Gastrocnemius medialis (tissue), 4 donors: ENCODE measurements at regions not wholly inside any gene's neighbourhood (a gene's known extent, or its start where the extent isn't known, plus 50 kb on each side); places are given as distances from the start of the nearest gene placed in this dataset.

Experiments used
- ATAC-seq, 2 donors: fragments of 150-250 bp; one replicate each; pipeline ENCODE4 v1.9.1; 2016
- DNase-seq, 2 donors: peaks; one replicate each; pipeline ENCODE4 v3.0.0-alpha.2; 2019
- H3K27ac ChIP-seq, 4 donors: fragments of 200-600 bp; sonication (generic); 1 replicate in 1 of 4; 2 replicates in 3 of 4; pipeline ENCODE4 v1.5.1; 2016 to 2018; ENCODE audit warnings: mild to moderate bottlenecking in 2 of 4, moderate library complexity in 1 of 4
- H3K27me3 ChIP-seq, 3 donors: fragments of 200-600 bp; sonication (generic) in 2 of 3; 1 replicate in 1 of 3; 2 replicates in 2 of 3; pipeline versions ENCODE4 v1.5.1 to v1.6.0; 2016 to 2019; ENCODE audit warnings: mild to moderate bottlenecking in 1 of 3, moderate library complexity in 1 of 3
- H3K36me3 ChIP-seq, 2 donors: fragments of 200-600 bp; sonication (generic) in 1 of 2; one replicate each; pipeline ENCODE4 v1.5.1; 2017 to 2018
- H3K4me1 ChIP-seq, 2 donors: fragments of 200-600 bp; sonication (generic) in 1 of 2; one replicate each; pipeline ENCODE4 v1.5.1; 2016 to 2017; ENCODE audit warnings: mild to moderate bottlenecking in 2 of 2
- H3K4me3 ChIP-seq, 4 donors: fragments of 200-600 bp; sonication (generic) in 3 of 4; 1 replicate in 1 of 4; 2 replicates in 3 of 4; pipeline ENCODE4 v1.5.1; 2016 to 2019; ENCODE audit warnings: mild to moderate bottlenecking in 2 of 4
- H3K9me3 ChIP-seq, 3 donors: fragments of 200-600 bp; sonication (generic) in 2 of 3; 1 replicate in 1 of 3; 2 replicates in 2 of 3; pipeline ENCODE4 v1.5.1; 2016 to 2019
- POLR2A ChIP-seq, 2 donors: fragments of 450-650 bp; IDR thresholded peaks; one replicate each; pipeline ENCODE4 v1.6.1; 2017; ENCODE audit warnings: antibody characterized with exemption in 2 of 2, mild to moderate bottlenecking in 2 of 2, moderate library complexity in 2 of 2
- in situ Hi-C, 4 donors: fragments of 200-750 bp; cut with MboI; loops; one replicate each; pipeline versions ENCODE4 v1.15.0 to v1.8.0; 2017; ENCODE audit warnings: low sequenced_read_pairs in 4 of 4
- intact Hi-C: fragments of 100-400 bp; cut with DNase I; formaldehyde crosslinking; loops from one replicate; pipeline ENCODE4 v1.15.1; 2023; ENCODE audit warnings: low total_unique reads
- TF ChIP-seq, protein P1 (sequence below), 5 experiments: fragments of 450-650 bp in 3 of 5; fragments of 200-600 bp in 2 of 5; sonication (generic) in 2 of 5; IDR thresholded peaks in 4 of 5; conservative IDR thresholded peaks in 1 of 5; 1 replicate in 4 of 5; 2 replicates in 1 of 5; pipeline ENCODE4 v1.5.1; 2016 to 2019; ENCODE audit warnings: antibody characterized with exemption in 5 of 5, mild to moderate bottlenecking in 3 of 5, moderate library complexity in 3 of 5

DNA sequence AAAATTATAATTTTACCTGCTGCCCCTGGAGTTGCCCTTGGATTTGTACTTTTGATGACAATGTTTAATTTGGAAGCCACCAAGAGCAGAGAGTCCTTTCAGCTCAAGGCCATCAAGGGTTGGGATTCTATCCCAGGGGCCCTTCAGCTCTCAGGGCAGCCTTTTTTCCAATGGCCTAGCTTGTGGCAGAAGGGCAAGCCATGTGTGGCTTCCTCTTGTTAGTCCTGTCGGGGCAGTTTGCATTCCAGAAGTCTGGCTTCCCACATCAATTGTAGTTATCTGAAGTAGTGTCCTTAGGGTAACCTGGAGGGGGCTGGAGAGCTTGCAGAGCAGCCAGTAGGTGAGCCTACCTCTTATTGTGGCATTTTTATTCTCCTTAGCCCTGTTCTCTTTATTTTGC lies 569.4 kb downstream of the TRAM1L1 start:
- ATAC-seq: no peak
- H3K4me3 ChIP-seq: no peak overlapping the region
- TF ChIP-seq POLR2A (IDR thresholded peaks at IDR 0.05): no peak
- TF ChIP-seq, protein P1, sequence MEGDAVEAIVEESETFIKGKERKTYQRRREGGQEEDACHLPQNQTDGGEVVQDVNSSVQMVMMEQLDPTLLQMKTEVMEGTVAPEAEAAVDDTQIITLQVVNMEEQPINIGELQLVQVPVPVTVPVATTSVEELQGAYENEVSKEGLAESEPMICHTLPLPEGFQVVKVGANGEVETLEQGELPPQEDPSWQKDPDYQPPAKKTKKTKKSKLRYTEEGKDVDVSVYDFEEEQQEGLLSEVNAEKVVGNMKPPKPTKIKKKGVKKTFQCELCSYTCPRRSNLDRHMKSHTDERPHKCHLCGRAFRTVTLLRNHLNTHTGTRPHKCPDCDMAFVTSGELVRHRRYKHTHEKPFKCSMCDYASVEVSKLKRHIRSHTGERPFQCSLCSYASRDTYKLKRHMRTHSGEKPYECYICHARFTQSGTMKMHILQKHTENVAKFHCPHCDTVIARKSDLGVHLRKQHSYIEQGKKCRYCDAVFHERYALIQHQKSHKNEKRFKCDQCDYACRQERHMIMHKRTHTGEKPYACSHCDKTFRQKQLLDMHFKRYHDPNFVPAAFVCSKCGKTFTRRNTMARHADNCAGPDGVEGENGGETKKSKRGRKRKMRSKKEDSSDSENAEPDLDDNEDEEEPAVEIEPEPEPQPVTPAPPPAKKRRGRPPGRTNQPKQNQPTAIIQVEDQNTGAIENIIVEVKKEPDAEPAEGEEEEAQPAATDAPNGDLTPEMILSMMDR (IDR thresholded peaks at IDR 0.05 in 4 of 5, conservative IDR thresholded peaks at IDR 0.05 in 1 of 5): no peak
- H3K36me3 ChIP-seq: no peaks in the 10 kb centered on the region
- H3K27me3 ChIP-seq: no peaks in the 10 kb centered on the region
- H3K9me3 ChIP-seq: no peaks in the 10 kb centered on the region
- no peak overlapping the region for H3K27ac ChIP-seq
- in situ Hi-C loops (no loop called here), intact Hi-C loops (no loop called here)
- DNase-seq: no peak
- no peaks in the 10 kb centered on the region for H3K4me1 ChIP-seq

- TF ChIP-seq, protein P1 (IDR thresholded peaks at IDR 0.05 in 4 of 5, conservative IDR thresholded peaks at IDR 0.05 in 1 of 5): no peak
- TF ChIP-seq POLR2A (IDR thresholded peaks at IDR 0.05): no peak
Observed at GRCh38 chr4:116512552-116512951, 572.8 kb downstream of the TRAM1L1 start.

GRCh38 chr4:116501954-116502353 lies 583.4 kb downstream of the TRAM1L1 start:
- Histone ChIP-seq H3K4me1 (no peaks in the 10 kb centered on the region), H3K36me3 (no peaks in the 10 kb centered on the region), H3K9me3 (no peaks in the 10 kb centered on the region), H3K4me3 (no peak overlapping the region), H3K27me3 (no peaks in the 10 kb centered on the region), H3K27ac (no peak overlapping the region)
- in situ Hi-C loops (no loop called here), intact Hi-C loops (no loop called here)
- TF ChIP-seq POLR2A (IDR thresholded peaks at IDR 0.05): no peak
- TF ChIP-seq, protein P1 (IDR thresholded peaks at IDR 0.05 in 4 of 5, conservative IDR thresholded peaks at IDR 0.05 in 1 of 5): no peak
- ATAC-seq (no peak), DNase-seq (no peak)

More at GRCh38 chr4:116512552-116512951, 572.8 kb downstream of the TRAM1L1 start:
- H3K4me3 ChIP-seq: no peak overlapping the region
- H3K27ac ChIP-seq: no peak overlapping the region
- intact Hi-C loops: no loop called here
- ATAC-seq (no peak), DNase-seq (no peak)
- no peaks in the 10 kb centered on the region for H3K36me3 ChIP-seq
- no peaks in the 10 kb centered on the region for H3K4me1 ChIP-seq
- no peaks in the 10 kb centered on the region for H3K27me3 ChIP-seq
- H3K9me3 ChIP-seq: no peaks in the 10 kb centered on the region
- in situ Hi-C loops: no loop called here

- H3K27ac ChIP-seq: no peak overlapping the region
- no peaks in the 10 kb centered on the region for H3K36me3 ChIP-seq
- H3K9me3 ChIP-seq: no peaks in the 10 kb centered on the region
- ATAC-seq (no peak), DNase-seq (no peak)
- H3K4me3 ChIP-seq: no peak overlapping the region
- in situ Hi-C loops: no loop called here
- intact Hi-C loops: no loop called here
- no peaks in the 10 kb centered on the region for H3K27me3 ChIP-seq
- TF ChIP-seq, protein P1 (IDR thresholded peaks at IDR 0.05 in 4 of 5, conservative IDR thresholded peaks at IDR 0.05 in 1 of 5): no peak
- TF ChIP-seq POLR2A (IDR thresholded peaks at IDR 0.05): no peak
- no peaks in the 10 kb centered on the region for H3K4me1 ChIP-seq
Observed at GRCh38 chr4:116500225-116500624, 585.2 kb downstream of the TRAM1L1 start.

GRCh38 chr4:116489739-116490138 lies 595.6 kb downstream of the TRAM1L1 start:
- Histone ChIP-seq H3K36me3 (no peaks in the 10 kb centered on the region), H3K9me3 (no peaks in the 10 kb centered on the region), H3K27ac (no peak overlapping the region), H3K27me3 (no peaks in the 10 kb centered on the region), H3K4me3 (no peak overlapping the region), H3K4me1 (no peaks in the 10 kb centered on the region)
- DNase-seq: no peak
- intact Hi-C loops: no loop called here
- TF ChIP-seq POLR2A (IDR thresholded peaks at IDR 0.05): no peak
- TF ChIP-seq, protein P1 (IDR thresholded peaks at IDR 0.05 in 4 of 5, conservative IDR thresholded peaks at IDR 0.05 in 1 of 5): no peak
- in situ Hi-C loops: no loop called here
- no peak for ATAC-seq
